GM21381 (cell line): ENCODE measurements at regions not wholly inside any gene's neighbourhood (a gene's known extent, or its start where the extent isn't known, plus 50 kb on each side); places are given as distances from the start of the nearest gene placed in this dataset.

Experiments used
- ATAC-seq: cut with Tn5 transposase; IDR thresholded peaks from one replicate; pipeline ENCODE4 v1.9.1; 2021; ENCODE audit warnings: mild to moderate bottlenecking, moderate library complexity; ENCODE audit not compliant: unreplicated experiment

DNA sequence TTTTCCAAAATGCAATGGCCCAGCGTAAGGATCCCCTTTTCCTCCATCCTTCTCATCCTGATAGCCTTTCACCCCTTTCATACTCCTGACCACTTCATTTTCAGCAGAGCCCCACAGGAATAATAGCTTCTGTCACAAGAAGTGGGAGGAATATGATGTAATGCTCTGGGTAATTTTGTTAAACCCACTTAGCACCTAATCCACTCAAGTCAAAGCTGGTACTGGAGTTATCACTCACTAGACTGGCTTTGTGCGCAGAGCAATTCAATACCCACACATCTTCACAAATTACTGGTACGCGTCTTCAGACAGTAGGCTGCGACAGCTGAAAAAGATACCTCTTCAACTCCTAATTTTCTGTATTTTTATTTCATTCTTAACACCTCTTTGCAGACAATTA is 2232.8 kb upstream of the WWC1 start:
- ATAC-seq, result no peak

- no peak for ATAC-seq
Measured at GRCh38 chr5:166062094-166062493, 2229.4 kb upstream of the WWC1 start.

DNA sequence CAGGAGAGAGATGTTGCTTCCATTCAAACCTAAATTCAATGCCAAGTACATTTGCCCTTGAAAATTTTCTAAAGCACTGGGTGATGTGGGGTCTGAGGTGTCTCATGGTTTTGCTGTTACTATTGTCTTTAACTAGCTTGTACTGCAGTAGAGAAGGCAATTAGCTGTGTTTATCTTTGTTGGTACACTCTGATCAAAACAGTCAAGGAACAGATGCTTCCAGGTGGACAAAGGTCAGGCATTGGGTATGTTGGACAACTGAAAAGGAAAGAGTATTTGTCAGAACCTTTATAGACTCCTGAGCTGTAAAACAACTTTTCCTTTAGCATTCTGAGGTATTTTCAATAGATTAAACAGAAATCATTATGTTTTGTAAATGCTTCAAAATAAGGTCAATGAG is 2228.7 kb upstream of the WWC1 start:
- ATAC-seq, result no peak

- ATAC-seq, result no peak
Measured at GRCh38 chr5:166063261-166063660, 2228.2 kb upstream of the WWC1 start.

- no peak for ATAC-seq
Measured at GRCh38 chr5:166068547-166069335, 2222.7 kb upstream of the WWC1 start.

DNA sequence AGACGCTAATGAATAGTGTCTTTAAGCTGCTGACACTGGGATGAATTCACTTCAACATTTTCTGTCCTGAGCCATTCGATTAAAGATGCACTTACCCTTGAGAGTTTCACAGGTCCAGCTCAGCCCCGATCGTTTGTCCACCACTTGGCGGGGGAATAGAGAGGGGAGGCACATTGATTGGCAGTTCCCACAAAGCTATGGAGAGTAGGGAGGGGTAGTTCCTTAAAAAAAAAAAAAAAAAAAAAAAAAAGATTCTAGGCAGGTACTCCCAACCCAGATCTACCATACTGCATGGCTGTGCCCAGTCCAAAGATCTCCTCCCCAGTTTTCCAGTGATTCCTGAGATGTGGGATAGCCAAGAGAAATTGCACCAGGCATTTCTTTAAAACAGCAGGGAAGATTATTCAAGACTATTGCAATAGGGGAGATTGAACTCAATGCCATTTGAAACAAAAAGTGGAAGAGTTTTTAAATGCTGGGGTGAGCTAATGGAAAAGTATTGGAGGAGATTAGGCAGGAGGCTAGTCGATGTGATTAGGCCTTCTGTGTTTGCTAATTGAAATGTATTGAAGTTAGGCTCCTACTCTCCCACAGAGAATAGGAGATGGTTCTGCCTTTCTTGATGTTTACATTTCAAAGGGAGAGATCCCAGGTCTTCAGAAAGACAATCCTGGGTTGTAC is 2217.4 kb upstream of the WWC1 start:
- no peak for ATAC-seq

GRCh38 chr5:166074582-166075481 is 2216.6 kb upstream of the WWC1 start:
- no peak for ATAC-seq

GRCh38 chr5:166083183-166083959 is 2208.1 kb upstream of the WWC1 start:
- ATAC-seq, result no peak

DNA sequence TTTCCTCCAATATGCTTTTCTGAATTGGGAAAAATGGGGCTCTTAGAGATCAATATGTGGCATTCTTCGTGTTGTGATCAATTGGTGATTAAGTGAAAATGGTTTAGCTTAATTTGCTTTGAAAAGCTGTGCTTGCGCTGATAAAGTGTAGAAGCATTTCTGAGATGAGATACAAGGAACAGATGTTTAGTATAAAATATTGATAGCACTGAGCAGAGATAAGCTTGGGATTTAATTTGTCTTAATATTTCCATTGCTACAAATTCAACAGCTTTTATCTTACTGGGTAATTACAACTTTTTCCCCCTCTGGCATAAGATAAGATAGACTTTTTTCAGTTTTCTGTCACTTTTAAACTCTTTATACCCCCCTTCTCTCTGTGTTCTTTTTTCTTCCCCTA is 2204.9 kb upstream of the WWC1 start:
- ATAC-seq, result no peak

DNA sequence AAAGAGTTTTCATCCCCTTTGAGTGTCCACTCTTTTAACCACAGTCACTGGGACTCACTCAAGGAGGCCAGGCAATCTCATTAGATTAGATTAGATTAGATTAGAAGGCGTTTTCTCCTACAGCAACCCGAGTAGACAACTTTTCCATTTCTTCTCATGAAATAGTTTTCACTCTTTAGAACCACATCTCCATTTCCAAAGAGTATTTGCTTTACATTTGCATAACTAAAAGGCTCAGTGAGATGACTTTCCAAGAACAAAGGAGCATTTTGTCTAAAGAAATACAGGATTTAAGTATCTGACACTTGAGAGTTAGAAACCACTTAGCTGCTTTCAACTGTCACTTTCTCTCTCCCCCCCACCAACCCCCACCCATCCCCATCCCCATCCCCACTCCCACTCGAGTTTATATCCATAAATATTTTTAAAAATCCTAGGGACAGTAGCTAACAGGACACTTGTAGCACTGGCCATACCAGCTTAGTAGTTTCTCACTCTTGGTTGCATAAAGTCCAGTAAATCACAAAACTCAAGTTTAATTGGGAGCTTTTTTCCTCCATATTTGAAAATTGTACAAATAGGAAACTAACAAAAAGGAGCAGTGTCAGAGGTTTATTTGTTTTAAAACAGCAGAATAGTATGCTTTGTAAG is 2202.9 kb upstream of the WWC1 start:
- no peak for ATAC-seq

DNA sequence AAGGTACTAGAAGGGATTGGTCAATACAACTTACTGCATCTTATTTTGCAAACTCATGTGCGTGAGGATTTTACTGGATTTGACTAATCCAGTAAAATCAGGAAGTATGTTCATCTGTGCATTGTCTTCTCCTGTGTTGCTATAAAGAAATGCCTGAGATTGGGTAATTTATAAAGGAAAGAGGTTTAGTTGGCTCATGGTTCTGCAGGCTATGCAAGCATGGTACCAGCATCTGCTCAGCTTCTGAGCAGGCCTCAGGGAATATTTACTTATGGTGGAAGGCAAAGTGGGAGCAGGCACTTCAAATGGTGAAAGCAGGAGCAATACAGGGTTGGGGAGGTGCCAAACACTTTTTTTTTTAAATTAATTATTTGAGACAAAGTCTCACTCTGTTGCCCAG is 2199.5 kb upstream of the WWC1 start:
- no peak for ATAC-seq

GRCh38 chr5:166093312-166093711 is 2198.1 kb upstream of the WWC1 start:
- ATAC-seq, result no peak

DNA sequence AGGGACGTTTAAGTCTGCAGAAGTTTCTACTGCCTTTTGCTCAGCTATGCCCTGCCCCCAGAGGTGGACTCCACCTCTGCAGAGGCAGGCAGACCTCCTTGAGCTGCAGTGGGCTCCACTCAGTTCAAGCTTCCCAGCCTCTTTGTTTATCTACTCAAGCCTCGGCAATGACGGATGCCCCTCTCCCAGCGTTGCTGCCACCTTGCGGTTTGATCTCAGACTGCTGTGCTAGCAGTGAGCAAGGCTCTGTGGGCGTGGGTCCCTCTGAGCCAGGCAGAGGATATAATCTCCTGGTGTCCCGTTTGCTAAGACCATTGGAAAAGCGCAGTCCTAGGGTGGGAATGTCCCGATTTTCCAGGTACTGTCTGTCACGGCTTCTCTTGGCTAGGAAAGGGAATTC is 2188.5 kb upstream of the WWC1 start:
- ATAC-seq, result no peak

GRCh38 chr5:166111021-166111420 is 2180.4 kb upstream of the WWC1 start:
- no peak for ATAC-seq

GRCh38 chr5:166117072-166118066 is 2174.1 kb upstream of the WWC1 start:
- ATAC-seq, result no peak

DNA sequence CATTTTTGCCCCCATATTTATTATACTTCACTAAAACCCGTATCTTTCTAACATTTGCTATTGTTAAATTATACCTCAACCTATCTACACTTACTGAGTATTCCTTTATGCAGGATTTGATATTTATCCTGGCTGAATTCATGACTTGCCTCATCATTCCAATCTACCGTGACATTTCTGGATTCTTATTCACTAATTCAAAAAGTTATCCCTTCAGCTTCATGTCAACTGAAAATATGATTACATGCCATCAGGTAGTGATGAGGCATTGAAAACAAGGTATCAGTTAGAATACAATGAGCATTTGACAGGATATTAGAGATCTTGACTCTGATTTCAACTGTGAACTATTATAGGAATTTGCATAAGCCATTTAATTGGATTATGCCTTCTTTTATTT is 2171.9 kb upstream of the WWC1 start:
- no peak for ATAC-seq

GRCh38 chr5:166123717-166124116 is 2167.7 kb upstream of the WWC1 start:
- no peak for ATAC-seq

GRCh38 chr5:166127766-166128570 is 2163.5 kb upstream of the WWC1 start:
- no peak for ATAC-seq
